Vagina (tissue), 2 donors: ENCODE measurements at regions not wholly inside any gene's neighbourhood (a gene's known extent, or its start where the extent isn't known, plus 50 kb on each side); places are given as distances from the start of the nearest gene placed in this dataset.
"Not testable (repeated sequence)": the region's sequence is repeated elsewhere in the genome, so short reads cannot be mapped to it uniquely, and the experiment has no call there.

Source experiments
- CTCF ChIP-seq, 3 experiments: fragments of 450-650 bp in 2 of 3; fragments of 200-600 bp in 1 of 3; sonication (generic) in 1 of 3; IDR thresholded peaks; one replicate each; pipeline ENCODE4 v1.5.1; 2017 to 2019; ENCODE audit warnings: antibody characterized with exemption in 3 of 3, mild to moderate bottlenecking in 2 of 3, moderate library complexity in 2 of 3
- POLR2A ChIP-seq, 2 donors: fragments of 450-650 bp; IDR thresholded peaks; one replicate each; pipeline ENCODE4 v1.6.1; 2017; ENCODE audit warnings: antibody characterized with exemption in 2 of 2, mild to moderate bottlenecking in 2 of 2, moderate library complexity in 2 of 2

- not testable (repeated sequence) for TF ChIP-seq CTCF, POLR2A (IDR thresholded peaks at IDR 0.05)
Observed at GRCh38 chr12:3397596-3397995, 93.4 kb upstream of the PRMT8 start.
